ENCODE measurements at regions not wholly inside any gene's neighbourhood (a gene's known extent, or its start where the extent isn't known, plus 50 kb on each side); places are given as distances from the start of the nearest gene placed in this dataset.

DNA sequence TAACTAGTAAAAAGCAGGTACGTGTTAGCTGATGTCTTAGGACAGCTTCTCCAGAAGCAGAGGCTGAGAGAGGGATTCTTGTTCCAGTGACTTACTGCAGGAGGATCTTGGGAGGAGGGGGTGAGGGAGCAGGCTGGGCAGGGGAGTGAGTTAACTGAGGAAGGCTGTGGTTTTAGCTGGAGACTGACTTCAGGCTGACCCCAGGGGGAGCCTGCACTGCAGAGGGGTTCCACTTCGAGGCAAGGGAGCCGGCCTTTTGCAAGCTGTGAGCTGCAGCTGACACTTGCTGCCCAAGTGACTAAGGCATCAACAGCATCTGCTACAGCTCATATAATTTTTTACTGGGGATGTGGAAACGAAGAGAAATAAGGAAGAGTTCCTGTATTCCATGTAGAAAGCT, 50.4 kb upstream of the SOD1 start:
- no peak for DNase-seq (ENCODE audit: low read depth, low spot score)
- no peak overlapping the region for H3K4me3 ChIP-seq (ENCODE audit: low read depth, low read length)
- CTCF ChIA-PET, result interaction anchor here (0.9 to 4.8 kb wide), 4 partner anchors 411 to 512 kb away, joined by 4 to 23 read pairs (median 5); no protein-coding TSS in a partner anchor
- TF ChIP-seq, protein P1, sequence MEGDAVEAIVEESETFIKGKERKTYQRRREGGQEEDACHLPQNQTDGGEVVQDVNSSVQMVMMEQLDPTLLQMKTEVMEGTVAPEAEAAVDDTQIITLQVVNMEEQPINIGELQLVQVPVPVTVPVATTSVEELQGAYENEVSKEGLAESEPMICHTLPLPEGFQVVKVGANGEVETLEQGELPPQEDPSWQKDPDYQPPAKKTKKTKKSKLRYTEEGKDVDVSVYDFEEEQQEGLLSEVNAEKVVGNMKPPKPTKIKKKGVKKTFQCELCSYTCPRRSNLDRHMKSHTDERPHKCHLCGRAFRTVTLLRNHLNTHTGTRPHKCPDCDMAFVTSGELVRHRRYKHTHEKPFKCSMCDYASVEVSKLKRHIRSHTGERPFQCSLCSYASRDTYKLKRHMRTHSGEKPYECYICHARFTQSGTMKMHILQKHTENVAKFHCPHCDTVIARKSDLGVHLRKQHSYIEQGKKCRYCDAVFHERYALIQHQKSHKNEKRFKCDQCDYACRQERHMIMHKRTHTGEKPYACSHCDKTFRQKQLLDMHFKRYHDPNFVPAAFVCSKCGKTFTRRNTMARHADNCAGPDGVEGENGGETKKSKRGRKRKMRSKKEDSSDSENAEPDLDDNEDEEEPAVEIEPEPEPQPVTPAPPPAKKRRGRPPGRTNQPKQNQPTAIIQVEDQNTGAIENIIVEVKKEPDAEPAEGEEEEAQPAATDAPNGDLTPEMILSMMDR (IDR thresholded peaks at IDR 0.05; ENCODE audit: insufficient read depth, low read length, missing control alignments), result no peak
- POLR2A ChIA-PET, result no interaction called here

- POLR2A ChIA-PET, result no interaction called here
- CTCF ChIA-PET, result interaction anchor here (0.8 to 4.8 kb wide), 3 partner anchors 27 to 509 kb away, joined by 3 to 23 read pairs (median 4); no protein-coding TSS in a partner anchor
These were observed 51.7 kb upstream of the SOD1 start for GRCh38 chr21:31607791-31608190.

GRCh38 chr21:31606081-31606874, 53.2 kb upstream of the SOD1 start:
- ChIA-PET POLR2A (no interaction called here), CTCF (interaction anchor here (0.9 to 12.8 kb wide), 4 partner anchors 25 to 508 kb away, joined by 3 to 150 read pairs (median 52); no protein-coding TSS in a partner anchor)
- TF ChIP-seq, protein P1 (IDR thresholded peaks at IDR 0.05; ENCODE audit: insufficient read depth, low read length, missing control alignments), result no peak
- no peak overlapping the region for H3K4me3 ChIP-seq (ENCODE audit: low read depth, low read length)
- DNase-seq (ENCODE audit: low read depth, low spot score), result no peak

More at GRCh38 chr21:31607791-31608190, 51.7 kb upstream of the SOD1 start:
- DNase-seq (ENCODE audit: low read depth, low spot score), result no peak
- no peak overlapping the region for H3K4me3 ChIP-seq (ENCODE audit: low read depth, low read length)
- TF ChIP-seq, protein P1 (IDR thresholded peaks at IDR 0.05; ENCODE audit: insufficient read depth, low read length, missing control alignments), result no peak

GRCh38 chr21:31604591-31605190, 54.8 kb upstream of the SOD1 start:
- no peak for DNase-seq (ENCODE audit: low read depth, low spot score)
- TF ChIP-seq, protein P1 (IDR thresholded peaks at IDR 0.05; ENCODE audit: insufficient read depth, low read length, missing control alignments), result peak; percentile 82
- no peak overlapping the region for H3K4me3 ChIP-seq (ENCODE audit: low read depth, low read length)
- ChIA-PET POLR2A (no interaction called here), CTCF (interaction anchor here (0.7 to 12.8 kb wide), 21 partner anchors 8 to 507 kb away, joined by 3 to 150 read pairs (median 5); no protein-coding TSS in a partner anchor)

GRCh38 chr21:31599563-31599962, 59.9 kb upstream of the SOD1 start:
- DNase-seq (ENCODE audit: low read depth, low spot score), result no peak
- ChIA-PET CTCF (interaction anchor here (0.6 to 12.8 kb wide), 6 partner anchors 17 to 1261 kb away, joined by 3 to 150 read pairs (median 3); no protein-coding TSS in a partner anchor), POLR2A (interaction anchor here (1.1 kb wide), 1 partner anchor 10 kb away, joined by 3 read pairs; no protein-coding TSS in a partner anchor)
- H3K4me3 ChIP-seq (ENCODE audit: low read depth, low read length), result no peak overlapping the region
- TF ChIP-seq, protein P1 (IDR thresholded peaks at IDR 0.05; ENCODE audit: insufficient read depth, low read length, missing control alignments), result no peak

GRCh38 chr21:31599013-31599412, 60.5 kb upstream of the SOD1 start:
- ChIA-PET POLR2A (no interaction called here), CTCF (interaction anchor here (0.6 to 12.8 kb wide), 6 partner anchors 17 to 500 kb away, joined by 3 to 150 read pairs (median 4); no protein-coding TSS in a partner anchor)
- no peak for DNase-seq (ENCODE audit: low read depth, low spot score)
- TF ChIP-seq, protein P1 (IDR thresholded peaks at IDR 0.05; ENCODE audit: insufficient read depth, low read length, missing control alignments), result no peak
- no peak overlapping the region for H3K4me3 ChIP-seq (ENCODE audit: low read depth, low read length)
